WERI-Rb-1 (cell line): ENCODE measurements at regions not wholly inside any gene's neighbourhood (a gene's known extent, or its start where the extent isn't known, plus 50 kb on each side); places are given as distances from the start of the nearest gene placed in this dataset.

Experiments
- DNase-seq: peaks from one replicate; pipeline ENCODE4 v3.0.0-alpha.2; 2020
- H3K27ac ChIP-seq: fragments of 250-450 bp; sonication (Bioruptor Pico); 2 replicates; pipeline ENCODE4 v1.5.1; 2020; ENCODE audit warnings: mild to moderate bottlenecking, moderate library complexity
- H3K27me3 ChIP-seq: fragments of 250-450 bp; sonication (Bioruptor Pico); 2 replicates; pipeline ENCODE4 v1.5.1; 2021; ENCODE audit warnings: mild to moderate bottlenecking, low read depth, moderate library complexity; ENCODE audit not compliant: insufficient read depth, severe bottlenecking
- H3K36me3 ChIP-seq: fragments of 250-450 bp; sonication (Bioruptor Pico); 2 replicates; pipeline ENCODE4 v1.5.1; 2020; ENCODE audit warnings: mild to moderate bottlenecking, moderate library complexity
- H3K4me3 ChIP-seq: 2 replicates; pipeline ENCODE4 v1.5.1; 2011; ENCODE audit warnings: low read depth, mild to moderate bottlenecking, control low read depth, low read length
- H3K9me3 ChIP-seq: fragments of 250-450 bp; sonication (Bioruptor Pico); 2 replicates; pipeline ENCODE4 v1.5.1; 2021; ENCODE audit warnings: mild to moderate bottlenecking, moderate library complexity; ENCODE audit not compliant: severe bottlenecking
- TF ChIP-seq, protein P1 (sequence below): IDR thresholded peaks from 2 replicates; pipeline ENCODE4 v1.5.1; 2011; ENCODE audit warnings: low read depth, mild to moderate bottlenecking, control low read depth, inconsistent platforms, low read length

DNA sequence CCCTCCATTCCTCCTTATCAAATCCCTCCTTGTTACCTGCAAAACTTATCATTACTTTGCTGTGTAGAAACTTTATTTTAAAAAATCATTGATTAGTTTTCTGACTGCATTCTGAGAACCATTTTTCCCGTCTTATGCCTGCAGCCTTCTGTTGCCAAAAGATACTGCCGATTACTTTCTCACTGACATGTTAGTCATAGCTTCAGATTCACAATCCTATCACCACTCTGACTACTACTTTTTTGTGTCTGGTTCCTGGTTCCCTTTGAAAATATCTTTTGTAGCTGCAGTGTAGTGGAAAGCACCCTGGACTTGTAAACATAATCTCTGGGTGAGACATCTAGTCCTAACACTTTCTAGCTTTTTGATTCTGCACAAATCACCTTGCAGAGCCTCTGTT lies 71.7 kb downstream of the NR2F1 start:
- Histone ChIP-seq H3K4me3 (no peak overlapping the region), H3K36me3 (no peaks in the 10 kb centered on the region), H3K27ac (no peak overlapping the region), H3K27me3 (no peaks in the 10 kb centered on the region), H3K9me3 (no peaks in the 10 kb centered on the region)
- TF ChIP-seq, protein P1, sequence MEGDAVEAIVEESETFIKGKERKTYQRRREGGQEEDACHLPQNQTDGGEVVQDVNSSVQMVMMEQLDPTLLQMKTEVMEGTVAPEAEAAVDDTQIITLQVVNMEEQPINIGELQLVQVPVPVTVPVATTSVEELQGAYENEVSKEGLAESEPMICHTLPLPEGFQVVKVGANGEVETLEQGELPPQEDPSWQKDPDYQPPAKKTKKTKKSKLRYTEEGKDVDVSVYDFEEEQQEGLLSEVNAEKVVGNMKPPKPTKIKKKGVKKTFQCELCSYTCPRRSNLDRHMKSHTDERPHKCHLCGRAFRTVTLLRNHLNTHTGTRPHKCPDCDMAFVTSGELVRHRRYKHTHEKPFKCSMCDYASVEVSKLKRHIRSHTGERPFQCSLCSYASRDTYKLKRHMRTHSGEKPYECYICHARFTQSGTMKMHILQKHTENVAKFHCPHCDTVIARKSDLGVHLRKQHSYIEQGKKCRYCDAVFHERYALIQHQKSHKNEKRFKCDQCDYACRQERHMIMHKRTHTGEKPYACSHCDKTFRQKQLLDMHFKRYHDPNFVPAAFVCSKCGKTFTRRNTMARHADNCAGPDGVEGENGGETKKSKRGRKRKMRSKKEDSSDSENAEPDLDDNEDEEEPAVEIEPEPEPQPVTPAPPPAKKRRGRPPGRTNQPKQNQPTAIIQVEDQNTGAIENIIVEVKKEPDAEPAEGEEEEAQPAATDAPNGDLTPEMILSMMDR: no peak
- no peak for DNase-seq

- Histone ChIP-seq H3K36me3 (no peaks in the 10 kb centered on the region), H3K4me3 (no peak overlapping the region), H3K9me3 (no peaks in the 10 kb centered on the region), H3K27me3 (no peaks in the 10 kb centered on the region), H3K27ac (no peak overlapping the region)
- DNase-seq: no peak
- TF ChIP-seq, protein P1: no peak
Observed at GRCh38 chr5:93653716-93654115, 70.7 kb downstream of the NR2F1 start.

- H3K36me3 ChIP-seq: no peaks in the 10 kb centered on the region
- peak; percentile 18 for DNase-seq
- TF ChIP-seq, protein P1: no peak
- H3K9me3 ChIP-seq: no peaks in the 10 kb centered on the region
- H3K27ac ChIP-seq: no peak overlapping the region
- H3K4me3 ChIP-seq: no peak overlapping the region
- no peaks in the 10 kb centered on the region for H3K27me3 ChIP-seq
Observed at GRCh38 chr5:93649234-93649900, 66.3 kb downstream of the NR2F1 start.

GRCh38 chr5:93644760-93645159 lies 61.7 kb downstream of the NR2F1 start:
- Histone ChIP-seq H3K36me3 (no peaks in the 10 kb centered on the region), H3K27me3 (no peaks in the 10 kb centered on the region), H3K9me3 (no peaks in the 10 kb centered on the region), H3K27ac (no peak overlapping the region), H3K4me3 (no peak overlapping the region)
- no peak for DNase-seq
- TF ChIP-seq, protein P1: no peak
